ENCODE measurements at regions not wholly inside any gene's neighbourhood (a gene's known extent, or its start where the extent isn't known, plus 50 kb on each side); places are given as distances from the start of the nearest gene placed in this dataset.

GRCh38 chr12:28974883-28975282 is 174.2 kb upstream of the FAR2 start:
- H3K4me3 Mint-ChIP-seq: no peak overlapping the region
- TF ChIP-seq, protein P1, sequence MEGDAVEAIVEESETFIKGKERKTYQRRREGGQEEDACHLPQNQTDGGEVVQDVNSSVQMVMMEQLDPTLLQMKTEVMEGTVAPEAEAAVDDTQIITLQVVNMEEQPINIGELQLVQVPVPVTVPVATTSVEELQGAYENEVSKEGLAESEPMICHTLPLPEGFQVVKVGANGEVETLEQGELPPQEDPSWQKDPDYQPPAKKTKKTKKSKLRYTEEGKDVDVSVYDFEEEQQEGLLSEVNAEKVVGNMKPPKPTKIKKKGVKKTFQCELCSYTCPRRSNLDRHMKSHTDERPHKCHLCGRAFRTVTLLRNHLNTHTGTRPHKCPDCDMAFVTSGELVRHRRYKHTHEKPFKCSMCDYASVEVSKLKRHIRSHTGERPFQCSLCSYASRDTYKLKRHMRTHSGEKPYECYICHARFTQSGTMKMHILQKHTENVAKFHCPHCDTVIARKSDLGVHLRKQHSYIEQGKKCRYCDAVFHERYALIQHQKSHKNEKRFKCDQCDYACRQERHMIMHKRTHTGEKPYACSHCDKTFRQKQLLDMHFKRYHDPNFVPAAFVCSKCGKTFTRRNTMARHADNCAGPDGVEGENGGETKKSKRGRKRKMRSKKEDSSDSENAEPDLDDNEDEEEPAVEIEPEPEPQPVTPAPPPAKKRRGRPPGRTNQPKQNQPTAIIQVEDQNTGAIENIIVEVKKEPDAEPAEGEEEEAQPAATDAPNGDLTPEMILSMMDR (IDR thresholded peaks at IDR 0.05): no peak
- peaks cover 4% of the 10 kb centered on the region for H3K4me1 Mint-ChIP-seq
- no peaks in the 10 kb centered on the region for H3K36me3 Mint-ChIP-seq (ENCODE audit: low read depth)
- H3K27me3 Mint-ChIP-seq (ENCODE audit: low read depth, poor library complexity): peaks cover 3% of the 10 kb centered on the region
- no peak for DNase-seq
- H3K27ac Mint-ChIP-seq: no peak overlapping the region
- H3K9me3 Mint-ChIP-seq: no peaks in the 10 kb centered on the region

DNA sequence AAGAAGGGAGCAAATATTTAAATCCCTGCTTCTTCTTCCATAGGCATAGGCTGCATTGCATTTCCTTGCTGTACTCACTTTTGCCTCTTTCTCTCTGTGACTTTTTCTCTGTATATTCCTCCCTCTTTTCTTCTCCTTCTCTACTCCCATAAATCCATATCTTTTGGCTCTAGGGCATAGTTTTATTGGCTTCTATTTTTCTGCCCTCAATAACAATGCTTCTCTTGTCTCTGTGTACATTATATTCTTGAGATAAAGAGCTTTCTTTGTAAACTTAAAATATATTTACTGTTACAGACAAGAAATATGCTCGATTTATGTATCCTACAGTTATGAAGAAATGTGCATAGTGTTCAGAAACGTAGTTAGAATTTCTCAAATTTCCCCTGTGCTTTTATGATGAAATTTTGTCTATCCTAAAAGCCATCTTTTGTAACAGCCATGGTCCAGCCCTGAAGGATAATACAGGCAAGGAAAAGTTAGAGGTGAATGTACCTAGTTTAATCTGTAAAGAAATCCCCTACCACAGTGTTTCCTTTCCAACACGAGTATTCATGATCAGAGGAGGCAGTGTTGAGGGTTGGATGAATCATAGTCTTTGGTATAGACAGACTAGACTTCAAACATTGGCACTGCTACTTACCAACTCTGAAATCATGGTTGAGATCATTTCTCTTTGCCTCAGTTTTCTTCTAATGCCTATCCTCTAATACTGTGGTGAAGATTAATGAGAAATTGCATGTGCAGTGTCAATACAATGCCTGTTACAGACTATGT is 173.3 kb upstream of the FAR2 start:
- TF ChIP-seq, protein P1 (IDR thresholded peaks at IDR 0.05): no peak
- H3K27ac Mint-ChIP-seq: no peak overlapping the region
- H3K36me3 Mint-ChIP-seq (ENCODE audit: low read depth): no peaks in the 10 kb centered on the region
- peaks cover 4% of the 10 kb centered on the region for H3K4me1 Mint-ChIP-seq
- no peak for DNase-seq
- H3K4me3 Mint-ChIP-seq: no peak overlapping the region
- H3K9me3 Mint-ChIP-seq: no peaks in the 10 kb centered on the region
- H3K27me3 Mint-ChIP-seq (ENCODE audit: low read depth, poor library complexity): no peaks in the 10 kb centered on the region

- no peak for DNase-seq
- no peak overlapping the region for H3K4me3 Mint-ChIP-seq
- TF ChIP-seq, protein P1 (IDR thresholded peaks at IDR 0.05): no peak
- no peak overlapping the region for H3K27ac Mint-ChIP-seq
- no peaks in the 10 kb centered on the region for H3K9me3 Mint-ChIP-seq
- no peaks in the 10 kb centered on the region for H3K4me1 Mint-ChIP-seq
- no peaks in the 10 kb centered on the region for H3K27me3 Mint-ChIP-seq (ENCODE audit: low read depth, poor library complexity)
- no peaks in the 10 kb centered on the region for H3K36me3 Mint-ChIP-seq (ENCODE audit: low read depth)
These were observed 168.6 kb upstream of the FAR2 start for GRCh38 chr12:28980436-28980835.

- peak; percentile 4 for DNase-seq
- Mint-ChIP-seq H3K9me3 (no peaks in the 10 kb centered on the region), H3K27ac (peak overlapping the region; percentile 43)
These were observed 161.3 kb upstream of the FAR2 start for GRCh38 chr12:28987538-28988324.

GRCh38 chr12:28988325-28988704 is 160.8 kb upstream of the FAR2 start:
- DNase-seq: no peak
- Mint-ChIP-seq H3K4me3 (no peak overlapping the region), H3K4me1 (peaks cover 23% of the 10 kb centered on the region), H3K36me3 (ENCODE audit: low read depth) (no peaks in the 10 kb centered on the region), H3K27me3 (ENCODE audit: low read depth, poor library complexity) (no peaks in the 10 kb centered on the region), H3K27ac (peak overlapping the region; percentile 43), H3K9me3 (no peaks in the 10 kb centered on the region)
- TF ChIP-seq, protein P1 (IDR thresholded peaks at IDR 0.05): no peak

More at GRCh38 chr12:28987538-28988324, 161.3 kb upstream of the FAR2 start:
- Mint-ChIP-seq H3K27me3 (ENCODE audit: low read depth, poor library complexity) (no peaks in the 10 kb centered on the region), H3K4me3 (no peak overlapping the region), H3K36me3 (ENCODE audit: low read depth) (no peaks in the 10 kb centered on the region), H3K4me1 (peaks cover 23% of the 10 kb centered on the region)
- TF ChIP-seq, protein P1 (IDR thresholded peaks at IDR 0.05): no peak

All from nephron progenitor cell (in vitro differentiated cells).